ENCODE measurements at regions not wholly inside any gene's neighbourhood (a gene's known extent, or its start where the extent isn't known, plus 50 kb on each side); places are given as distances from the start of the nearest gene placed in this dataset.
"Not testable (repeated sequence)": the region's sequence is repeated elsewhere in the genome, so short reads cannot be mapped to it uniquely, and the experiment has no call there.

GRCh38 chr1:5602718-5603117 is 389.5 kb downstream of the NPHP4 start:
- not testable (repeated sequence) for TF ChIP-seq POLR2A, CTCF, POLR2AphosphoS5, EP300 (IDR thresholded peaks at IDR 0.05)
